ENCODE measurements at regions not wholly inside any gene's neighbourhood (a gene's known extent, or its start where the extent isn't known, plus 50 kb on each side); places are given as distances from the start of the nearest gene placed in this dataset.

DNA sequence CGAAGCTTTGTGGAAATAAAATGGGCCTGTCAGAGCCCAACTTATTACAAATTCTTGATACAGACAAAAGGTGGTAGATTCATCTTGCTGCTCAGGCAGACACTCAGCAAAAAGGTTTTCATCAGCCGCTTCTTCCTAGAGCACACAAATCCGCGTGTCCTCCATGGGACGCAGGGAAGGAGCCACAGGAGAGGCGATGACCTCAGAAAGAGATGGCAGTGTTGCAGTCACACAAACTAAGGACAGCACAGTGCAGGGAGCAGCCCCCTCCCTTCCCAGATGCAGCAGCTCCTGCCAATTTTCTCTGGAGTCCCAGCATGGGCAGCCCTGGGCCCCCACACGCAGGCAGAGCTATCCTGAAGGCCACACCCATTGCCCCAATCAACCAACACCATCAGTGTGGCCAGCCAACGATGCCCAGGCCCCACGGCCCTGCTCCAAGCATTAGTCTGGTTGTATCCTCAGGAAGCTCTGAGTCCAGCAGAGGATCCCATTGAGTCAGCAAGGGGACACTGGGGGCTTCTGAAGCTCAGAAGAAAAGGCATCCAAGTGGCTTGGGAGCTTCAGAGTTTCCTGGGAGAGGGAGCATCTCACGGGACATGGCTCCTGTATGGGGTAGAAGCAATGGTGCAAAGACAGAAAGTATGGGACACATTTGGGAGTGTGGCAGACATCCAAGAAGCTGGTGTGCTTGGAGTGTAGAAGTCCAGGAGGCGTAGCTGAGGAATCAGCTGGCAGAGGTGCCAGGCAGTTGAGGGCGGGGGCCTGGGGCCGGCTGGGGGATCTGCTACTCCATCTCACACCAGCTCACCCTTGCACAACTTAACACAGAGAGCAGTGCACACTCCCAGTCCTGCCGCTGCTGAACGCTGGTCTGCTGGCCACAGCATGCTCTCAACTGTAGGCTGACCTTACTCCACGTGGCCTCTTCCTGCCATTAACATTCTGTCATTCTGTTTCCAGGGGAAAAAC lies 142.1 kb upstream of the CST7 start:
- in situ Hi-C loops (cut with MboI; ENCODE audit: low sequenced_read_pairs, unreplicated experiment), result no loop called here
- DNase-seq (ENCODE audit: low spot score), result no peak
- TF ChIP-seq, protein P1, sequence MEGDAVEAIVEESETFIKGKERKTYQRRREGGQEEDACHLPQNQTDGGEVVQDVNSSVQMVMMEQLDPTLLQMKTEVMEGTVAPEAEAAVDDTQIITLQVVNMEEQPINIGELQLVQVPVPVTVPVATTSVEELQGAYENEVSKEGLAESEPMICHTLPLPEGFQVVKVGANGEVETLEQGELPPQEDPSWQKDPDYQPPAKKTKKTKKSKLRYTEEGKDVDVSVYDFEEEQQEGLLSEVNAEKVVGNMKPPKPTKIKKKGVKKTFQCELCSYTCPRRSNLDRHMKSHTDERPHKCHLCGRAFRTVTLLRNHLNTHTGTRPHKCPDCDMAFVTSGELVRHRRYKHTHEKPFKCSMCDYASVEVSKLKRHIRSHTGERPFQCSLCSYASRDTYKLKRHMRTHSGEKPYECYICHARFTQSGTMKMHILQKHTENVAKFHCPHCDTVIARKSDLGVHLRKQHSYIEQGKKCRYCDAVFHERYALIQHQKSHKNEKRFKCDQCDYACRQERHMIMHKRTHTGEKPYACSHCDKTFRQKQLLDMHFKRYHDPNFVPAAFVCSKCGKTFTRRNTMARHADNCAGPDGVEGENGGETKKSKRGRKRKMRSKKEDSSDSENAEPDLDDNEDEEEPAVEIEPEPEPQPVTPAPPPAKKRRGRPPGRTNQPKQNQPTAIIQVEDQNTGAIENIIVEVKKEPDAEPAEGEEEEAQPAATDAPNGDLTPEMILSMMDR (IDR thresholded peaks at IDR 0.05; ENCODE audit: borderline replicate concordance, control extremely low read depth, extremely low read depth, insufficient read depth, missing control alignments), result no peak

DNA sequence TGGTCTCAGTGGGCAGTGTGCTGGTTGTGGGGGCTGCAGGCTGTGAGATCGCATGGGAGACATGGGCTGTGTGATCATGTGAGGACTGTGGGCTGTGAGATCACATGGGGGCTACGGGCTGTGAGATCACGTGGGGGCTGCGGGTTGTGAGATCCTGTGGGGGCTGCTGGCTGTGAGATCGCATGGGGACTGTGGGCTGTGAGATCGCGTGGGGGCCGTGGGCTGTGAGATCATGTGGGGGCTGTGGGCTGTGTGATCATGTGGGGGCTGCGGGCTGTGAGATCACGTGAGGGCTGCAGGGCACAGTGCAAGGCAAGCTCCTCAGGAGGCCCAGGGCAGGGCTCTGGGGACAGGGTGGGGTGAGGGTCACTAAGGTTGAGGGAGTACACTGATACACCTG lies 140.5 kb upstream of the CST7 start:
- TF ChIP-seq, protein P1 (IDR thresholded peaks at IDR 0.05; ENCODE audit: borderline replicate concordance, control extremely low read depth, extremely low read depth, insufficient read depth, missing control alignments), result no peak
- in situ Hi-C loops (cut with MboI; ENCODE audit: low sequenced_read_pairs, unreplicated experiment), result no loop called here
- DNase-seq (ENCODE audit: low spot score), result no peak

DNA sequence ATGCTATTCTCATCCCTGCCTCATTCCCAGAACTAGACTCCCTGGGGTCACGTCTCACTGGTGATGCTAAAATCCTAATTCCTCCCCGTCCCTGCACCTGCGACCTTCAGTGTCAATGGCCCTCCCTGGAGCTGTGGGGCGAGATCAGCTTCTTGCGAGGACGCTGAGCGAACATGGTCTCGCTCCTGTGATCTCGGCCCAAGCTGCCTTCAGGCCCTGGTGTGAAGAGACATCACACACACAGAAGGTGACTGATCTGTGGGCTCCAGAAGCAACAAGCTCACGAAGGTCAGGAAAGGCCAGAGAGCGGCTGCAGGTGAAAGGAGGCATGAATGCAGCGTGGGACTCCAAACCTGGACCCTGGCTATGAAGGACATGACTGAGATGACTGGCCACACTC lies 139.5 kb upstream of the CST7 start:
- in situ Hi-C loops (cut with MboI; ENCODE audit: low sequenced_read_pairs, unreplicated experiment), result no loop called here
- no peak for DNase-seq (ENCODE audit: low spot score)
- TF ChIP-seq, protein P1 (IDR thresholded peaks at IDR 0.05; ENCODE audit: borderline replicate concordance, control extremely low read depth, extremely low read depth, insufficient read depth, missing control alignments), result no peak

DNA sequence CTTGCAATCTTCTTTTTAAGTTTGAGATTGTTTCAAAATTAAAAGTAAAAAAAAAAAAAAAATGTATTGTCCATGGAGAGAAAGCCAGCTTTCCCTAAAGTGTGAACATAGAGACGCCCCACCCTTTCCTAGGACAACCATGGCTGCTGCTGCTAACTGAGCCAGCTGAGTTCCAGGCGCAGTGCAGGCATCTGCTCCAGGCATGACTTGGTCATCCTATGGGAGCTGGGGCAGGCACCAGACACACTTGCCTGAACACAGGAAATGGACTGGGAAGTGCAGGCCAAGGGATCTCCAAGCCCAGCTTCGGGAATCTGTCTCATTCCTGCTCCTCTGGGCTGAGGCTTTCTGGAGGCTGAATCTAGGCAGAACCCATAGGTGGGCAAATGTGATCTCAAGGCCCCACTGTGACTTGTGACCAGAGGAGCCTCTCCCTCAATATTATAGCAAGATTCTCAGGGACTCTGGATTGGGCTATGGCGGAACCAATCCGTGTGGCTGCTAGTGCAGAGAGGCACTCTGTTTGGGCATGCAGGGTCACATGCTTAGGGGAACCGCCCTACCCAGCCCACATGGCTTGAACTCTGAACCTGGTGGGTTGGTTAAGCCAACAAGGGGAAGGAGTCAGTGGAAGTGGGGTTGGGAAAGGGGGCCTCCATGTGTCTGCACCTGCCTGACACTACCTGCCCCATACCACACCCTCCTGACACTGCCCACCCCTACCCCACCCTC lies 138.2 kb upstream of the CST7 start:
- TF ChIP-seq, protein P1 (IDR thresholded peaks at IDR 0.05; ENCODE audit: borderline replicate concordance, control extremely low read depth, extremely low read depth, insufficient read depth, missing control alignments), result no peak
- no peak for DNase-seq (ENCODE audit: low spot score)
- in situ Hi-C loops (cut with MboI; ENCODE audit: low sequenced_read_pairs, unreplicated experiment), result no loop called here

DNA sequence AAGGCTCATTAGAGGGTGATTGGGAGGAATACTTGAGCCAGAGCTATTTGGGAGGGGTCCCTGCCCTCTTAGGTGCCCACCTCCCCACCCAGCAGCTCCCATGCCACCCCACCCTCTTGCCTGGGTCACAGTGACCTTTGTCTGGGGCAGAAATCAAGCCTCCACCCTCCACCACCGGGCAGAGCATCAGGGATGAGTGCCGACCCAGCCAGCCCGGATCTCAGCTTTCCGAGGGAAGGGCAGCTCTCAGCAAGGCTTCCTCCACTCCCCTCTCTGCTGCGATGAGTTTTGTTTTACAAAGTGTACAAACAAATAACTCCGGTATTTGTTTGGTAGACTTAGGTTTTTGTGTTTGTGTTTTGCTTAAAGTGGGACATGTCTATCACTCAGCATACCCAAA lies 136.7 kb upstream of the CST7 start:
- TF ChIP-seq, protein P1 (IDR thresholded peaks at IDR 0.05; ENCODE audit: borderline replicate concordance, control extremely low read depth, extremely low read depth, insufficient read depth, missing control alignments), result no peak
- no peak for DNase-seq (ENCODE audit: low spot score)
- in situ Hi-C loops (cut with MboI; ENCODE audit: low sequenced_read_pairs, unreplicated experiment), result no loop called here

DNA sequence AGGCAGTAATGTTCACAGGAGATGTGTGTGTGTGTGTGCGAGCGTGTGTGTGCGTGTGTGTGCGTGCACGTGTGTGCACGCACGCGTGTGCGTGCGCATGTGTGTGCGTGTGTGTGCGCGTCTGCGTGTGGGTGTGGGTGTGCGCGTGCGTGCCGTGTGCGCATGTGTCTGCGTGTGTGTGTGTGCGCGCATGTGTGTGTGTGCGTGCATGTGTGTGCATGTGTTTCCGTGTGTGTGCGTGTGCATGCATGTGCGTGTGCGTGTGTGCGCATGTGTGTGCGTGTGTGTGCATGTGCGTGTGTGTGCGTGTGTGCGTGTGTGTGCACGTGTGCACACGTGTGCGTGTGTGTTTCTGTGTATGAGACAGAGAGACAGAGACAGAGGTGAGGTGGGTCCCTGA lies 136.0 kb upstream of the CST7 start:
- DNase-seq (ENCODE audit: low spot score), result no peak
- in situ Hi-C loops (cut with MboI; ENCODE audit: low sequenced_read_pairs, unreplicated experiment), result no loop called here
- TF ChIP-seq, protein P1 (IDR thresholded peaks at IDR 0.05; ENCODE audit: borderline replicate concordance, control extremely low read depth, extremely low read depth, insufficient read depth, missing control alignments), result no peak

All from GM13976 (cell line).